ENCODE measurements at regions not wholly inside any gene's neighbourhood (a gene's known extent, or its start where the extent isn't known, plus 50 kb on each side); places are given as distances from the start of the nearest gene placed in this dataset.

DNA sequence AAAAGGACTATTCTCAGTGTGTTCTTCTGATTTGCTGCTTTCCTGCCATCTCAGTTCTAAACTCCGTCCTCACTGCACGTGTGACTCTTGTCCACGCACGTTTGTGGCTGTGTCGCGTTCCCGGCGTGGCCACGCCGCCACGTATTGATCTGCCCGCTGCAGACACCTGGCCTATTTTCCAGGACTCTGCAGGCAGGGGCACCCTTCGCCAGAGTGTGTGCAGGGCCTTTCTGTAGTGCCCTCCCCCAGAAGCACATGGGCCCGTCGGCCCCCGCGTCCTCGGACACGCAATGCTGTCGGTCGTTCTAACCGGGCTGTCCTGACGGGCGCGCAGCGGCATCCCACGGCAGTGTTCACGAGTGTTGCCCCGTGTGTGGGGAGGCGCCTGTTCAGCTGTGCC lies 87.6 kb downstream of the YTHDF1 start:
- 90 to 92% methylated on average over 19 to 22 of the region's 30 CpGs for WGBS, 2 donors (ENCODE audit: low coverage in 1 of 2)
- peaks cover 92% of the 10 kb centered on the region for H3K27me3 ChIP-seq

GRCh38 chr20:63127700-63128364 lies 88.1 kb downstream of the YTHDF1 start:
- Histone ChIP-seq H3K36me3 (no peaks in the 10 kb centered on the region), H3K27me3 (peaks cover 92% of the 10 kb centered on the region), H3K9me3 (peaks cover 0 to 7% (median 0%) of the 10 kb centered on the region in 3 donors), H3K4me3 (no peak overlapping the region), H3K4me1 (no peaks in the 10 kb centered on the region), H3K27ac (no peak overlapping the region)
- no peak for TF ChIP-seq POLR2A (IDR thresholded peaks at IDR 0.05)
- no peak for TF ChIP-seq CTCF (IDR thresholded peaks at IDR 0.05)
- no peak for TF ChIP-seq EP300 (IDR thresholded peaks at IDR 0.05)
- no peak for TF ChIP-seq POLR2AphosphoS5 (IDR thresholded peaks at IDR 0.05)
- 60 to 71% methylated on average over 8 to 21 of the region's 21 CpGs for WGBS, 2 donors (ENCODE audit: low coverage in 1 of 2)
- no peak for ATAC-seq

More for the DNA sequence above, 87.6 kb downstream of the YTHDF1 start:
- Histone ChIP-seq H3K9me3 (peaks cover 0 to 2% (median 0%) of the 10 kb centered on the region in 3 donors), H3K36me3 (no peaks in the 10 kb centered on the region), H3K27ac (no peak overlapping the region), H3K4me1 (no peaks in the 10 kb centered on the region), H3K4me3 (no peak overlapping the region)
- TF ChIP-seq POLR2A (IDR thresholded peaks at IDR 0.05) (no peak), CTCF (IDR thresholded peaks at IDR 0.05) (no peak), EP300 (IDR thresholded peaks at IDR 0.05) (no peak), POLR2AphosphoS5 (IDR thresholded peaks at IDR 0.05) (no peak)
- no peak for ATAC-seq

- no peak for ATAC-seq
- no peak overlapping the region for H3K27ac ChIP-seq
- H3K9me3 ChIP-seq = peaks cover 0 to 15% (median 0%) of the 10 kb centered on the region in 3 donors
- H3K27me3 ChIP-seq = peaks cover 92% of the 10 kb centered on the region
- no peak overlapping the region for H3K4me3 ChIP-seq
- no peaks in the 10 kb centered on the region for H3K4me1 ChIP-seq
- TF ChIP-seq POLR2AphosphoS5 (IDR thresholded peaks at IDR 0.05) (no peak), CTCF (IDR thresholded peaks at IDR 0.05) (no peak), POLR2A (IDR thresholded peaks at IDR 0.05) (no peak), EP300 (IDR thresholded peaks at IDR 0.05) (no peak)
- H3K36me3 ChIP-seq = no peaks in the 10 kb centered on the region
- WGBS, 2 donors (ENCODE audit: low coverage in 1 of 2) = 57 to 67% methylated on average over 10 to 14 of the region's 18 CpGs
Observed at GRCh38 chr20:63126876-63127699, 88.8 kb downstream of the YTHDF1 start.

DNA sequence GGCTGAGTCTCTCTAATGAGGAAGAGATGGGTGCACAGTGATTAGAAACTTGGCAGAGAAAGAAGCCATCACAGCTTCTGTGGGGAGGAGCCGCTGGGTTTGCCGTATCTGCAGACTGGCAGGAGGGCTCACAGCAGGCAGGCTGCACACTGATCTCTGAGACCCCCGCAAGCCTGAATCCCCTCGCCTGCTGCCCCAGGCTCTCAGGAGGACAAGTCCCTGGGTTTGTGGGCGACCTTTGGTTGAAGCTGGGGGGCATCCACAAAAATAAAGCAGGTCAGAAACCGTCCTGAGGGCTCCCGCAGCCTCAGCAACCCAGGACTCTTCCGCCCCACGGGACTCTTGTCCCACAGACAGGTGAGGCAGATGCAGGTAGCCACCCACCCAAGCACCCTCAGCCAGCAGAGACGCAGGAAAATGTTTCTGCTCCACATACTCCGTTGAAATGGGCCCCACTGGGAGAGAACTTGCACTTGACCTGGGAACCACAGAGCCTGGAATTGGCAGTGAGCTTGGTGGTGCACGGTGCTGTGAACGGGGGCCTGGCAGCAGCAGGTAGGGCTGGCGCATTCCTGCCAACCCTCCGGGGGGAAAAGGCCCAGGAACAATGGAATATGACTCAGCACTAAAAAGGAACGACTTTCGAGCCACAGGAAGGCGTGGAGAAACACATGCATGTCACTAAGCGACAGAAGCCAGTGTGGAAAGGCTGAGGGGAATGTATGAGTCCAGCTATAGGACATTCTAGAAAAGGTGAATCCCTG lies 89.9 kb downstream of the YTHDF1 start:
- Histone ChIP-seq H3K36me3 (no peaks in the 10 kb centered on the region), H3K9me3 (peaks cover 0 to 19% (median 0%) of the 10 kb centered on the region in 3 donors), H3K27me3 (peaks cover 94% of the 10 kb centered on the region), H3K27ac (no peak overlapping the region), H3K4me3 (no peak overlapping the region), H3K4me1 (no peaks in the 10 kb centered on the region)
- TF ChIP-seq CTCF (IDR thresholded peaks at IDR 0.05) (no peak), POLR2A (IDR thresholded peaks at IDR 0.05) (no peak), EP300 (IDR thresholded peaks at IDR 0.05) (no peak), POLR2AphosphoS5 (IDR thresholded peaks at IDR 0.05) (no peak)
- 69% methylated on average over 4 of the region's 19 CpGs; no CpG with 5 or more reads in 1 of the 2 donors for WGBS, 2 donors (ENCODE audit: low coverage in 1 of 2)
- ATAC-seq = no peak
